GM18909 (cell line): ENCODE measurements at regions not wholly inside any gene's neighbourhood (a gene's known extent, or its start where the extent isn't known, plus 50 kb on each side); places are given as distances from the start of the nearest gene placed in this dataset.
"Not testable (repeated sequence)": the region's sequence is repeated elsewhere in the genome, so short reads cannot be mapped to it uniquely, and the experiment has no call there.

Experiments
- ATAC-seq: cut with Tn5 transposase; IDR thresholded peaks from one replicate; pipeline ENCODE4 v1.9.1; 2021; ENCODE audit warnings: mild to moderate bottlenecking; ENCODE audit not compliant: unreplicated experiment, poor library complexity

DNA sequence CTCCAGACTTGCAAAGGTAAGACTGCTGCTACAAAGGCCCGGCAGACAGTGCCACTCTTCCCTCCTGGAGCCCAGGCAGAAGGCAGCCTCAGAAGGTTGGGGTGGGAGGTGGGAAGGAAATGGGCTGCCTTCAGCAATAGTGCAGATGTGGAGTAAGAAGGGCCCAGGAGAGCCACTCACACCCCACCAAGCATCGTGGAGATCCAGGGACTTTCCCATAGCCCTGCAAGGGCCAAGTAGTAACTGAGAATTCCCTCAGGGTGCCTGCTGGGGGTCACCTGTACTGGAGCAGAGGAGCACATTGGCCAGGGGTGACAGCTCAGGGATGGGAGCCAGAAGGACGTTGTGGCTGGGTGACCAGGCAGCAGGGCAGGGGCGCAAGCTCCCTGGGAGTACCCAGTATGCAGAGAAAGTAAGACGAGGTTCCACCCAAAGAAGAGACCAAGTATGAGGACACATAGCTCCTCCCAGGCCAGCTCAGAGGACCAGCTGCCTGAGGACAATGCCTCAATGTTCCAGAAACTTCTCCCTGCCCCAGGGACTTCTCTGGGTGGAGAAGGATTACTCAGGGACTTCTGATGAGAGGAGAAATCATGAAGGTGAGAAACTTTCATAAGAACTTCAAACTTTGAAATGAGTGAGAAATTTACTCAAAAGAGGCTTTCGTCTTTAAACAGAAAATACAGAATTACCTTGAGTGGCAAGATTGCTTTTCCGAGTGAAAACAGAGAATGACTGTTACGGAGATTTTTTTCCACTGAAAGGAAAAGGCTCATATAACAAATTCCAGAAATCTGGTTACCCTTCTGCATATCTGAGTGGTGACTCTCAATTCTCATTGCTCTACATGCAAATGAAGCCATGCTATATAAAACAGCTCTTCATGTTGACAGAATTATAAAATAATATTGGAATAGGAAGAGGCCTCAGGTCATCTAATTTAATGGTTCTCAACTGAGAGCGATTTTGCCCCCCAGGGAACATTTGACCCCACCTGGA is 87.9 kb upstream of the TRIO start:
- no peak for ATAC-seq

DNA sequence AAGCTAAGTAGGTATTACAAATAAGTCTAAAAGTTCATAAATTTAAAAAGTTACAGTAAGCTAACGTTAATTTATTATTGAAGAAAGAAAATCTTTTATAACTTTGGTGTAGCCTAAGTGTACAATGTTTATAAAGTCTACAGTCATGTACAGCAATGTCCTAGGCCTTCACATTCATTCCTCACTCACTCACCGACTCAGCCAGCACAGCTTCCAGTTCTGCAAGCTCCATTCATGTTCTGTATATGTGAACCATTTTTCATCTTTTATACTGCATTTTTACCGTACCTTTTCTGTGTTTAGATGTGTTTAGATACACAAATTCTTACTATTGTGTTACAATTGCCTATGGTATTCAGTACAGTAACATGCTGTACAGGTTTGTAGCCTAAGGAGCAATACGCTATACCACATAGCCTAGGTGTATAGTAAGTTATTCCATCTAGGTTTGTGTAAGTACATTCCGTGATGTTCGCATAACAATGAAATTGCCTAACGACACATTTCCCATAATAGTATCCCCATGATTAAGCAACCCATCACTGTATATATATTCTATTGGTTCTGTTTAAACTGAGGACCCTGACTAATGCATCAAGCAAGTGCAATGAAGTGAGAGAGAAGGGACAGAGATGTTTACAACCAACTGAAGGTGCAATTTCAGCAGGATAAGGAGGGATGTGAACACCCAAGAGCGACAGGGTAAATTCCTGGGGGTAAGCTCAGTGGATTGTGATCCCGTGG is 88.9 kb upstream of the TRIO start:
- ATAC-seq, result no peak

- ATAC-seq, result no peak
Observed at GRCh38 chr5:14050821-14051220, 92.3 kb upstream of the TRIO start.

- ATAC-seq, result no peak
Observed at GRCh38 chr5:14048434-14048833, 94.7 kb upstream of the TRIO start.

DNA sequence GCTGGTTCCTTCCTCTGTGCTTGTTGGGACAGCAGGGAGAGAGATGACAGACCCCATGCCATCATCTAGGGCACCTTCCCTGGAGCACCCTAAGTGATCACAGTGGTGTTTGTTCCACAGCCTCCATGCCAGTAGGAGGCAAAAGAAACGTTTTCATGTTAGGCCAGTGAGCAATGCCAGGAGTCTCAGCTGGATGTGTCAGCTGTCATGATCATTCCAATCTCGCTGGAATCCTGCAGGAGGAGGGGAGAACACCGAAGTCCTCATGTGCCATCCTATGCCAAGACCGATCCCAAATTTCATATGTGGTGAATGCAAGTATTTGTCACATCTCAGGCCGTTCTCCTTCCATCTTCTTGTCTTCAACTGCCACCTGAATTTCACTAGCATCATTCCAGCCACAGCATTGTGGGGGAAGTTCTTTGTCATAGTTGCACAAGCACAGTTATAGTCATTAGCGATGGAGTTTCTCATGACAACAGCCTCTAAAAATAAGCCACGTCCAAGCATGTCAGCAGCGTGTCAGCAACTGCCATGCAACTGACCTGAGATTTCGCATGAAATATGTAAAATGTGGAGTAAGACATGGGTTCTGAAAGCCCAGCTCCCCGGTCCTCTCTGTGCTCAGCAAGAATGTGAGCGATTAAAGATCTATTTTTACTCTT is 97.2 kb upstream of the DNAH5 start:
- no peak for ATAC-seq

GRCh38 chr5:14040542-14040941 is 96.1 kb upstream of the DNAH5 start:
- ATAC-seq, result no peak

DNA sequence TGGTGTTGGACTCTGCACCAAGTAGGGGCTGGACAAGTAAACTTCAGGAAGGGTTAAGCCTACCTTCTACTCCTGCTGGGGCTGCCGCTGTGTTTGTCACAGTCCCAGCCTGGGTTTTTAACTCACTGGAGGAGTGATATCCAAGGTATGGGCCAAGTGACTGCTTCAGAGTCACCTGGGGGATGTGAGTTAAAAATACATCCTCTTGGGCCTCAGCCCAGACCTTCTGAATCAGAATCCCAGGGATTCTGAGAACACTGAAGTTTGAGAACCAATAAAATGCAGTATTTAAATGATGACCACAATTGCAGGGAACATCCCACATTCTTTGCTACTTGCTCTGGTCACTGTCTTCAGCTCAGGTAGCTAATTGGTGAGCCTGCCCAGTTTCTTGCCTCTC is 95.1 kb upstream of the DNAH5 start:
- no peak for ATAC-seq

DNA sequence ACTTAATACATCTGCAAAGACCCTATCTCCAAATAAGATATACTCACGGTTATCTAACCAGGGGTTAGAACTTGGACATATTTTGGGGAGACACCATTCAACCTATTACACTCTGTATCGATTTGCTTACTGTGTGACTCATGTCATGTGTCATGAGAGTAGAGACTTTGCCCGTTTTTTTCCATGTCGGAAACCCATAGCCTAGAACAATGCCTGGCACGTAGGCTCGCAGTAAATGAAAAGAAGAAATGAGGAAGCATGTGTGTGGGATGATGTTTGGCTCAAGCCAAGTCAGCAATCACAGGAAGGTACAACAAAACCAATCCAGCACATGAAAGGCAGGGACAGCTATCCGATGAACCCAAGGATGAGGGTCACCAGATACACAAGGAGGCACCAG is 94.6 kb upstream of the DNAH5 start:
- ATAC-seq, result no peak

DNA sequence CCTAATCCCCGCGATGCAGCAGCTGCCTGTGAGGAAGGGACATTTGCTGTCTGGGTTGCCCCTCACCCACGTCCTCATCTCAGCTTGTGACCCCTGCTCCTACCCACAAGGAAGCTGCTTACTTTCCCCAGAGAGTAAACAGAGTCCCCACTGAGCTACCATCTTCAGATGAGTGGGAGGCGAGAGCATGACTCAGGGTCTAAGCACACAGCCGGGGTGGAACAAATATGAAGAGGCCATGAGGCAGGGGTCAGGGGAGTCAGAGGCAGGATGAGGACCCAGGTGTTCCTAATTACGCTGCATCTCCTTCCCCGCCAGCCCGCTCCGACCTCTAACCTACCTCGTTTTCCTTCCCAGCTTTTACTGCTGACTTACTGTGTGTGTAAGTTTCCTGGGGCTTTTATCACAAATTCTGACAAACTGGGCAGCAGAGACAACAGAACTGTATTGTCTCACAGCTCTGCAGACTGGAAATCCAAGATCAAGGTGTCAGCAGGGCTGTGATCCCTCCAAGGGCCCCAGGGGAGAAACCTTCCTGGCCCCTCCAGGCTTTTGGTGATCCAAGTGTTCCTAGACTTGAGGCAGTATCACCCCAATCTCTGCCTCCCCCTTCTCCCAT is 94.0 kb upstream of the DNAH5 start:
- ATAC-seq, result no peak

GRCh38 chr5:14036947-14037346 is 92.5 kb upstream of the DNAH5 start:
- no peak for ATAC-seq

GRCh38 chr5:14036514-14036913 is 92.0 kb upstream of the DNAH5 start:
- ATAC-seq, result no peak

DNA sequence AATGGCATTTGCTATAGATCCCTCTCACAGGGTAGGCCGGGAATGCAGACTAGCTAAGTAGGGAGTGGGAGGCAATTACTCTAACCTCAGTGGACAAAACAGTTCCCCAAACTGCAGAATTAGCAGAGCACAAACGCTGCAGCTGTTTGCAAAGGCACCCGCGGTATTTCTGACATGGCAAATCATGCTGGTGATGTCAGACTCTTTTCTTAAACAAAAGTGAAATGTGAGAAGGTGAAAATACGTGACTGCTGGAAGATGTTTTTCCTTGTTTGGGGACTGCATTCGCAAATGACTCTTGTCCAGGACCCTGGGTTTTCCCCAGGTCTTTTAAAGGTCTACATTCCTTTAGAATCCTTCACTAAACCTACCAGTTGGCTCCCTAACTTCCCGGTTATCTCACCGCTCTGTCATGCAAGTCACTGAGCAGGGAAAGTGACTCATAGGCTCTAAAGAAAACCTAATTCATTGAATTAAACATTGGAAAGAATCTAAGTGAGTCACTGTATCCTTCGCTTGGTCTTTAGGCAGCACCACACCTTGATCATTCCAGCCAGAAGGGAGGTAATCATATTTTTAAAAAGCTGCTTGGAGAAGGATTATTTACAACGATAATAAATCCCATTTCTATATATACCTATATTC is 91.5 kb upstream of the DNAH5 start:
- no peak for ATAC-seq

DNA sequence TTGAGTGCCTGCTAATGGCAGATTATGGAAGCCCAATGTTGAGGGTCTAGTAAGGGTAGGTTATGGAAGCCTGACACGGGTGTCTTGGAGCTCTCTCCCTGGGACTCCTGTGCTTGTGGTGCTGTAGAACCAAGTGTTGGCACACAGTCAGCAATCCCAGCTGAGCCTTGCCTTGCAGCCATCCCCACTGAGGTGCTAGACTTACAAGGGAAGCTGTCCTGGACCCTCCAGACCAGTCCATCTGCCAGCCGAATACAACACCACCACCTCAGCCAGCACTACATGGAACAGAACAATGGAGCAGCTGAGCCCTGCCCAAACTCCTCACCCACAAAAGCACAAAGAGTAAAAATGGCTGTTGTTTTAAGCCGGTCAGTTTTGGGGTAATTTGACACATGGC is 90.5 kb upstream of the DNAH5 start:
- no peak for ATAC-seq

DNA sequence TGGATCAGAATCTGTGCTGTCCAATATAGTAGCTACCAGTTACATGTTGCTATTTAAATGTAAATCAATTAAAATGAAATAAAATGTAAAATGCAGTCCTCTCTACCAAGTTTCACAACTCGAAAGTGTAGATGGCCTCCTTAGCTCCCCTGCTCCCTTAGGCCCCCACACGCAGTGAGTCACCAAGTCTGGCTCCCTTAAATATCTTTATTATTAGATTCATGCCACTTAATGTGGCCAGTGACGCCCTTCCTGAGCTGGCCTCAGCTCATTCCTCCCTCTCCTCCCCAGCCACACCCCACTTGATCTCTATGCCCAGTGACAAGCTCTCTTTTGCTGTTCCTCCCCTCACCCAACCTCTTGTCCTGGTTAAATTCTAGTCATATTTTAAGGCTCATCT is 88.4 kb upstream of the DNAH5 start:
- ATAC-seq, result no peak

DNA sequence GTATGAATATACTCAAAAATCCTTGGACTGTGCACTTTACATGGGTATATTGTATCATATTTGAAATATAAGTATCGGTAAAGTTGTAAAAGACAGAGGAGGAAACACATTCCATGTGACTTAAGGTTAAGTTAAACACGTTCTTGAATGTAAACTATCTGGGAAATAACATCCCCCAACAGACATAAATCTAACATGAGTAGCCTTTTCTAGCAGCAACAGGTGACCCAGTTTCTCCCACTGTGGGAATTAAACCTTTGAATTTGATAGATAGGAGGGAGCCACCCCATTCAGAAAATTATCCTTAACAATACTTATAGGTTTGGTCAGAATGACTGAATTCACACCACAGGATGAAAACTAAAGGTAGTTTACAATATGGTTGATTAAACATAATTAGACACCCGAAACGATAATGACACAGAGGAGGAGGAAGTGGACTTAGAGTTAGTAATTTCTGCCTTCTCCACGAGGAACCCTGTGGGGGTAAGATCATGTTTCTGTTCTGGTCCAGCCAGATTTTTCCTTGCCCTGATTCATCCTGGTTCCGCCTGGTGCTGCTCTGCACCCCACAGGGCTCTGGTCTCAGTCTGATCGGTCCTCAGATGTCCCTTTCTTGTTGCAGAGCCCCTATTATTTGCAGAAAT is 84.6 kb upstream of the DNAH5 start:
- ATAC-seq, result no peak

GRCh38 chr5:14028188-14028587 is 83.7 kb upstream of the DNAH5 start:
- no peak for ATAC-seq

DNA sequence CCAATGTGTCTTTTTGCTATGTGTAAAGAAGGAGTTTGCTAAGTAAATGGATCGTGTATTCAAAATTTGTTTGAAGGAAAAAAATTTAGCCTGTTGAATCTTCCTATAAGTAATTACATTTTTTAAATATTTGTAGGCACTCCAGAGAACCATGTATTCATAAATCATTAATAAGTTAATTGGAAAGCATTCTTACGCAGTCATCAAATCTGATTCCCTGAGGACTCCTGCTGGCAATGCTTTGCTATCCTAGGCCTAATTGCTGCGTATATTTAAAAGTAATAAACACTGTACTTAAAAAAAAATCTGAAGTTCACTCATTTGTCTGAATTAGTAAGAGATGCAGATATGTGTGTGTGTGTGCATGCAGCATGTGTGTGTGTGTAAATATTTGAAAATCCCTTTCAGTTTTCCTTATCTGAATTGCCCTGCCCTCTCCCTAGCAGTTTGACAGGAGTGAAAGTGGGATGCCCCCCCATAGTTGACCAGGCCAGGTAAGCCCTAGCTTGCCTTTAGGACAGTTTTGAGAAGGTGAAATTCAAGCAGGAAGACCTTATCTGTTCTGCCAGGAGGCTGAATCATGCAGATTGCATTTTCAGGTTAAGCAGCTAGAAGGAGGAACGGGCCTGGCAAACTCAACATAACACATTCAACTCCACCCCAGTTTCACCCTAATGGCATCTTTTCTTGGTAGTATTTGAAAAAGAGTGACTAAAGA is 81.2 kb upstream of the DNAH5 start:
- no peak for ATAC-seq

DNA sequence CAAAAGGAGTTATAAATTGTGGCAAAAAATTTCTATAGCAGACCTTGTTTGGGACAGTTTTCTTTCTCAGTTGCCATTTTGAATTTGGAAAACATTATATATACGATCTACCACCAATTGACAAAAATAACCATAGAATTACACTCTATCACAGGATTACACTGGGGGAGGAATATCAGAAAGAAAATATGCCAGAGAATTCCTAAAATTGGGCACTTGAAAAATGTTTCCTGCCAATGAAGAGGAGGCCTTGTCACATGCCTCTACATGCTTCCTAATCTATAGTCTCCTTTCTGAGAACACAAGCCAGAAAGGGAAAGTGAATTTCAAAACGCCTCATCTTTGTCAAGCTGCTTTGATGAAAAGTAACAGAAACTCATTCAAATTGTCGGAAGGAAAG is 78.5 kb upstream of the DNAH5 start:
- no peak for ATAC-seq

- ATAC-seq, result not testable (repeated sequence)
Observed at GRCh38 chr5:14020944-14021343, 76.5 kb upstream of the DNAH5 start.
